NCI-H524 (cell line): ENCODE measurements at regions not wholly inside any gene's neighbourhood (a gene's known extent, or its start where the extent isn't known, plus 50 kb on each side); places are given as distances from the start of the nearest gene placed in this dataset.

Experiments used
- DNase-seq, 2 experiments: peaks; one replicate each; lab custom pipeline; 2025; lab: John Stamatoyannopoulos, UW

DNA sequence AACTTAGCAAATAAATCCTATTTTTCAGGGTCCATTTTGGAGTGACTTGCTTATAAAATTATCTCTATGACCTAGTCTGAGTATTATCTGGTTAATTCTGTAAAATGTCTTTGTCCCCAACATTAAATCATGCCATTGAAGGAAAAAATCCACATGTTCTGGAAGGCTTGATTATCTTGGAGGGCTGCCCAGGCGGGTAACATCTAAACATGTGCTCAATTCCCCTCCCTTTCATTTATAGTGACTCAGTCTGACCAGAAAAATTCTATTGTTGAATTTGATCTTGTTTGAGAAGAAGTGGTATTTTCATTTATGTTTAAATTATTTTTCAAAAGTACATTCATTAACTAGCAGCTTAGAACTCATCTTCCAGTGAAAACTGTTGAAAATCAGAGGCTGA lies 55.4 kb upstream of the SLC10A7 start:
- DNase-seq: no peak

DNA sequence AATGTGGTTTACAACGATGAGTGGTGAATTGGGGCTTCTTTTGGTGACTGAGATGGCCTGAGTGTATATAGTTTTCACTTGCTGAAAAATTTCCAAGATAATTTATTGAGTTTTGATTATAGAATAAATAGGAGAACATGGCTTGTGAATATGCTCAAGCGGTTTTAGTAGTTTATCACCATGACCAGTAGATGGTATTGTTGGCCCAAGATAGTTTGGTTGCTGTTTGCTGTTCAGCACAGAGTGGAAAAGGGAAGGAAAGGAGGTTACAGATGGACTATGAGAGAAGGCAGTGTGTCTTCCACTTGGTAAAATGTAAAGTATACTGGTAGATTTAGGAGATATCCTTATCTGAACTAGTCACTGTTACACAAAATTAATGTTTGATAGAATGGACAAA lies 55.8 kb upstream of the POU4F2 start:
- DNase-seq: peak; percentile 5 to 27

DNA sequence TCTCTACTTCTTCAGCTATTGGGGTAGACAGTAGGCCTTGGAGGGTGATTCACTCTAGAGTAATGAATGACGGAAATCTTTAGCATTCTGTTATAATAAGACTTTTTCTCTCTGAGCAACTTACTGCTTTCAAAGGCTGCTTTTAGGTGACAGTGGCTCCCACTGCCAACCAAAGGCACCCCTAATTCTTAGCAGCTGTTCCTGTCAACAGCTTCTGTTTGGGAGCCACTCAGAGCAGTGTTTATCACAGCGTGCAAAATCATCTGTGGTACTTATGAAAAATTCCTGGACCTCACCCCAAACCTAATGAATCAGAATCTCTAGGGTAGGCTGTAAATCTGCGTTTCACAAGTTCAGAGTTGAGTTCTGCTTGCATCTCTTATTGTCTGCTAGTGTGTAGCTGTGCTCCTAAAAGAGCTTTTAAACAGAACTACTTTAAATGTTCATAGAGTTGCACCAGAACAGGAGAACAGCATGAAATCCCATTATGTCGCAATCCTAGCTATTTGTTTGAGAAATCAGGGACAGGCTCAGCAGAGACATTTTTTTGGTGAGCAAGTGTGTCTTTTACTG lies 52.8 kb upstream of the POU4F2 start:
- DNase-seq: no peak
